HUDEP-2 (cell line): ENCODE measurements at regions not wholly inside any gene's neighbourhood (a gene's known extent, or its start where the extent isn't known, plus 50 kb on each side); places are given as distances from the start of the nearest gene placed in this dataset.

Experiments
- DNase-seq, 76 experiments: peaks; one replicate each; lab custom pipeline; 2025; ENCODE audit not compliant: unreplicated experiment in 76 of 76; lab: John Stamatoyannopoulos, UW

DNA sequence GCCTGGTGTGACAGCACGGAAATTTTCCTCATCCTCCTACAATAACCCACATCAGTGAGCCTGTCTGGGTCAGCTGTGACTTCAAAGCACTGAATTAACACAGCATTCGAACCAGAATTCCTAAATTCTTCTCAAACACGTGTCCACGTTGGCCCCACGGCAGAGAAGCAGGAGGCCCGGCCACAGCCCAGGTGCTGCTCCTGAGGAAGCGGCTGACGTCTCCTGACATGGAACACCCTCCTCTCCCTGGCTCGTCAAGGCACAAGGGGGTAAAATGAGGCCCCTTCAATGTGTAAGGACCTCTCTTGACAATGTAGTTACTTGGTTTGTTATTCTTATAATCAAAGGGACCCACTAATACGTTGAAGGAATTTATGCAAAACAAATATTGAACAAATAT lies 156.3 kb upstream of the GSC start:
- no peak for DNase-seq

DNA sequence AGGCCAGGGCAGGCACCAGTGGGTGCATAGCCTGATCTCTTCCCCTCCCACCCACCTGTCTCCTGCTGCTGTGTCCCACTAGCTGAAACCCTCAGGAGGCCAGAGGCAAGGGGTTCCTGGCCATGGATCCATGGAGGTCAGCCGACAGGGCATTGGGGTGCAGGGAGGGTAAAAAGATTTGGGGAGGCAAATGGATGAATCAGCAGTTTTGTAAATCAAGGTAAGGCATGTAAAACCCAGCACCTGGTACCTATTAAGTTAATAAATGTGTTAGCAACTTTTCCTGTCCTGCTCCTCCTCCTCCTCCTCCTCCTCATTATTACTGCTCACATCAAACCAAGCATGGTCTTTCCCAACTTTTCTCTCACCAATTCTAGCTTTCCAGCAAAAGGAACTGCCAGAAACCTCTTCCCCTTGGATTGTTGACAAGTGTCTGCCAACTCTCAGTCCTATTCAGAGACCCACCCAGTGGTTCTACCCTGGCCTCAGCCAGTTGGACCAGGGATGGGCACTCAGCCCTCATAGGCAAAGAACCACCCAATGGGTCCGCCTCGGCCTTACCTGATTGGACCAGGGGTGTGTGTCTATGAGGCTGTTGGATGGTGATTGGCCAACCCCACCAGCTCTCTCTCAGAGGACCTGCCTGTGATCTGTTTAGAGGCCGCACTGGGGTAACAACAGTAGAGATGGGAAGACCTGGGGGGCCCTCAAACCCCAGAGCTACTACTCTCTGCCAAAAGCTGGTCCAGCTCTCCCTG lies 155.7 kb upstream of the GSC start:
- no peak for DNase-seq

DNA sequence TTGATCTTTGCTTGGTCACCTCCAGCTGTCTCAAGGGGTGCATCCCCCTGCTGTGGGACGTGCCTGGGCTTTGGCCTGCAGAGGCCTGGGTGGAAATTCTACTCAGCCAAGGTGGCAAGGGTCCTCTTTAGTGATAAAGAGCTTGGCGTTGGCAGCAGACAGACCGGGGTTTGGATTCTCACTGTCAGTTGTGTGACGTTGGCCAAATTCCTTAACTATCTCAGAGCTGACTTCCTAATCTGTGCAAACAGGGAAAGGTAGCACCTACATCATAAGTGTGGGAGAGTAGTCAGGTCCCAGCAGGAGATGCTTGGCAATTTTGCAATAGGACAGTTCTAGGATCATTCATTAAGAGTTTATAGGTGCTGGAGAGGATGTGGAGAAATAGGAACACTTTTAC lies 154.3 kb upstream of the GSC start:
- DNase-seq = no peak

DNA sequence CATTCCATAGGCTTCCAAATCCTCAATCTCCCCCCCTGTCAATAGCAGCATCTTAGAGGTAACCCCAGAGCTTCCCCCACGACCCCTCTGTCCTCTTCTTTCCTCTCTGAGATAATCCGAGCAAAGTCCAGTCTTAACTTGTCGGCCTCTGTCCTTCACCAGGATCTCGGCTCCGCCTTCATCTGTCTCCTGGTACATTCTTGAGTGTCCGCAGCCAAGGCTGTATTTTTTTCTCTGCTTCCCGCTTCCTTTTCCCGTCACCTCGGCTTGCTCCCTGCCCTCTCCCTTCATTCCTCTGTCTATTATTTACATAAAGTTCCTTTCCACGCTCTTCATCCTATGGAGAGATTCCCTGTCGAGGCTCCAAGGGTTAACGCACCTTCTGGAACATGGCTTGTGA lies 153.9 kb upstream of the GSC start:
- DNase-seq = no peak

DNA sequence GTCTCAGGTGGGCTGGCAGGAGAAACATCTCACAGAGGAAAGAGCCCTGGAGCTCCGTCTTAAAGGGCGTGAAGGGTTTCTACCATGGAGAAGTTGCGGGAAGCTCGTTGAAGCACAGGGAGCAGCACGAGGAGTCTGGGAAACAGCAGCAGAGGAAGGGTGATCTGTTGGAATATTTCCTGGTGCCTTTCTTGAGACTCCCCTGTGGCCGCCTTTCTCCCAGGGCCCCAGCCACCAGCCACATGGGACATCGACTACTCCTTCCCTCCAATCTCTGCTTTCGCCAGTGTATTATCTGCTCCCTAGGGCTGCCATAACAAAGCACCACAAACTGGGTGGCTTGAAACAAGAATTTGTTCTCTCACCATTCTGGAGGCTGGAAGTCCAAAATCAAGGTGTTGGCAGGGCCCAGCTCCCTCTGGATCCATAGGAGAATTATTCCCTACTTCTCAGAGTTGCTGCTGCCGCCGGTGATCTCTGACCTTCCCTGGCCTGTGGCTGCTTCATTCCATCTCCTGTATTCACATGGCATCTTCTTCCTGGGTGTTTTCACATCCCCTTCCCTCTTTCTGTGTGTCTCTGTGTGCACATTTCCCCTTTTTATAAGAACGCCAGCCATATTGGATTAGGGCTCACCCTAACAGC lies 152.8 kb upstream of the GSC start:
- no peak for DNase-seq

DNA sequence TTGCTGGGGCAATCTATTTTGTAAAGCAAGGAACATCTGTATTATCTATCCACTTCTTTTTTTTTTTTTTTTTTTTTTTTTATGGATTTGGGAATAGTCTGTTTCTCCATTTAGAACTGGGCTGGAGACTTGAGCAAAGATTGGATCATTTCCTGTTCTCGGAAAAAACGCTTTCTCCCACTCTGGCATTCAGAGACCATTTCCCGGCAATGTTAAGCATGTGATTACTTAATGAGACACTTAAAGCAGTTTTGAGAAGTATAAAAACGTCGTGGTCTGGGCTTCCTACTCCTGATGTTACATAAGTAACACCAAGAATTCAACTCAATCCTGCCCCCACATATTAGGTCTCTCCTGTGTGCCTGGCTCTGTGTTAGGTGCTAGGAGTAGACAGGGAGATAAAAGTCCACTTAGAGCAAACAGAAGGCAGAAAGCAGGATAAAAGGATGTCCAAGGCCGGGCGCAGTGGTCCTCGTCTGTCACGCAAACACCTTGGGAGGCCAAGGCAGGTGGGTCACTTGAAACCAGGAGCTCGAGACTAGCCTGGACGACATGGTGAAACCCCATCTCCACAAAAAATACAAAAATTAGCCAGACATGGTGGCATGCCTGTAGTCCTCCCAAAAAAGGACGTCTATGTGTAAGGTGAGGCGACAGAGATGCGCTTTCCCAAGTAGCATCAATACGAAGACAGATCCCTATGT lies 152.1 kb upstream of the GSC start:
- DNase-seq = no peak

DNA sequence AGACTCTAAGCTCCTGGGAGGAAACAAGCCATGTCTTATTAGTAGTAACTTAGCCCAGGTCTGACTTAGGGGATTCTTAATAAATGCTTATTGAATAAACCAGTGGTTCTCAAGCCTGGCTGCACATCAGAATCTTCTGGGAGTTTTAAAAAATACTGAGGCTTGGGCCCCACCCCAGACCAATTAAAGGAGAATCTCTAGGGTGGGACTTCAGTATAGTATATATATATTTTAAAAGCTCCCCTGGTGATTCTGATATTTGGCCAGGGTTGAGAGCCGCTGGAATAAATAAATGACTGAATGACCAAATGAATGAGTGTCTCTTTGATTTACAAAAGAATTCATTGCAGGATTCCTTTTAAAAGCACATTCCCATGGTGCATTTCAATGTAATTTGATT lies 151.5 kb upstream of the GSC start:
- no peak for DNase-seq

DNA sequence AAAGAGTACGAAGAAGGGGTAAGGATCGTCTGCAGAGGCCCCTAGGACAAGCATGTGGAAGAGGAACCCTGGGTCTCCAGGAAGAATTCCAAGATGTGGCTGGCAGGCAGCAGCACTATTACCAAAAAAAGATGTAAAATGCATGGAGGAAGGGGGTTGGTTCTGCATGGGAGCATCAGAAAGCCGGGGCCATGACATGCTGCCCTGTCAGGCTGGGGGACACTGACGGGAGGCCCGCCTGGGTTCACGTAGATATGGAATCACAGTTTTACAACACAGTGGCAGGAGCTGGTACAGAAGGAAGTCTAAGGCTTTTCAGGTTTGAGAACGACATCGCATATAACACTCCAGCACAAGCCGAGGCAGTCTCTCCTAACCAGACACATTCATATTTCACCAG lies 150.0 kb upstream of the GSC start:
- no peak for DNase-seq

DNA sequence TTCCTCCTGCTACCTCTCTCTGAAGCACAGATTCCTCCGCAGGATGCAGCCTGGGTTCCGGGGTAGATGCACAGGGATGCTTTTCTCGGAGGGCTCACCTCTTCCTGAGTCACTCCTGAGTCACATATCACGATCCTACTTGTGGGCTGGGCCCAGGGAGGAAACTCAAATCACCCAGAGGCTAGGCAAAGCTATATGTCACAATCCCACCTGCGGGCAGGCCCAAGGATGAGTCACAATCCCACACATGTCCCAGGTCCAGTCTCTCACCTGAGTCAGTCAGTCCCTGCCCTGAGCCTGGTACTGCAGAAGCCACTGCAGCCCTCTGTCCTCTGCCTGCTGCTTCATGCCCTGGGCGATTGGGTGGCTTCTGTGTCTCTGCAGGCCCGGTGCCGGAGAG lies 149.0 kb upstream of the GSC start:
- DNase-seq = no peak

DNA sequence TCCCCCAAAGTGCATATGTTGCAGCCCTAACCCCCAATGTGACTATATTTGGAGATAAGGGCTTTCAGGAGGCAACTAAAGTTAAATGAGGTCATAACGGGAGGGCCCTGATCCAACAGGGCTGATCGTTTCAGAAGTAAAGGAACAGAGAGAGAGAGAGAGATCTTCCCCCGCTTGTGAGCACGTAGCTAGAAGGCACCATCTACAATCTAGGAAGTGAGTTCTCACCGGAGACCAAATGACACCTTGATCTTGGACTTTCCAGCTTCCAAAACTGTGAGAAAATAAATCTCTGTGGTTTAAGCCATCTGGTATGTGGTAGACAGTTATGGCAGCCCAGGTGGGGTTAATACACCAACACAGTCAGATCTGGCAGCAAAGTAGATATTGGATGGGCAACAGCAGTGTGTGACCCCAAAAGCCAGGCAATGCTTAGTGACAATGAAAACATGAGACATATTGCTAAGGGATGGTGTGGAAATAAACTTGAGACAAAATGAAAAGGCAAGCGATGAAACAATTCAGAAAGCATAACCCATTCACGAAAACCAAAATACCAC lies 147.2 kb upstream of the GSC start:
- DNase-seq = no peak

DNA sequence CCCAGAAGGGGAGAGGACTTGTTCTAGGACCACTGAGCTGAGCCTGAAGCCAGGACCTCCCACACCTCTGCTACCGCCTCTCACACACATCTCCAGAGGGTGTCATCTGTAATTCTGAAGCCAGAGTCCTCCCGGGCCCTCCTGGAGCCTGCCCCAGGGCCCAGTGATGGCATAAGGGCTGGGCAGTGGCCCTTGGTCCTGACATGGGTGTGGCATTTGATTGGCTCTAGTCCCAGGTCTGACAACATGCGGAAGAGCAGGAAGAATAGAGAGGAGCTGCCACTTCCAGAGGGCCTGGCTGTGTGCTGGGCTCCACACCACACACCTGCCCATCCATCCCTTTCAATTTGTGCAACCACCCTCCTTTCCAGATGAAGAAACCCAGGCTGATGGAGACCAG lies 144.3 kb upstream of the GSC start:
- DNase-seq = no peak

DNA sequence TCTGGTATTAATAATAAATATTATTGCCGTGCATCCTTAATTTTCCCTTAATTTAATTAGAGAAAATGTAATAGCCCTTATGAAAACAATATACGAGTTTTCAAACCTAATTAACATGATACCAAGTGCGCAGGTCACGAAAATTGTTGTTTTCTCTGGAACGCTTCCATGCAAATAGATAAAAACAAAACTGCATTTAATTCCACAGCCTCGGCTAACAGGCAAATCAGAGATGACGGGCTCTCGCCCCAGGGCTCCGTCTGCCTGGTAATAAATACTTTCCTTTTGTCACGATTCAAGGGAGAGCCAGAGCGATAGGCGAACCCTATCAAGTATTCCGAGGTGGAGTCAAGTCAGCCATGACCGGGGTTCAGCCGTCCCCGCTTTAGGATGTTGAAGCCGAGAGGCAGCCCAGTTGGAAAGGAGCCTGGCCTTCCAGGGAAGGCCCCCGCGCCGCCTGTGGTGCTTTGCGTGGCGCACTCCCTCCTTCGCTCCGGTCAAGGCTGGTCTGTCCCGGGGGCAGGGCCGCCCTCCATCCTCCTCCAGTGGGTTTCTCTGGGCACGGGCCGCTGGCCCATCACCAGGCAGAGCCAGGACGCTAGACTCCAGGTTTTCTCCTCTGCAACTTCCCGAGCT lies 137.8 kb upstream of the GSC start:
- DNase-seq = no peak

DNA sequence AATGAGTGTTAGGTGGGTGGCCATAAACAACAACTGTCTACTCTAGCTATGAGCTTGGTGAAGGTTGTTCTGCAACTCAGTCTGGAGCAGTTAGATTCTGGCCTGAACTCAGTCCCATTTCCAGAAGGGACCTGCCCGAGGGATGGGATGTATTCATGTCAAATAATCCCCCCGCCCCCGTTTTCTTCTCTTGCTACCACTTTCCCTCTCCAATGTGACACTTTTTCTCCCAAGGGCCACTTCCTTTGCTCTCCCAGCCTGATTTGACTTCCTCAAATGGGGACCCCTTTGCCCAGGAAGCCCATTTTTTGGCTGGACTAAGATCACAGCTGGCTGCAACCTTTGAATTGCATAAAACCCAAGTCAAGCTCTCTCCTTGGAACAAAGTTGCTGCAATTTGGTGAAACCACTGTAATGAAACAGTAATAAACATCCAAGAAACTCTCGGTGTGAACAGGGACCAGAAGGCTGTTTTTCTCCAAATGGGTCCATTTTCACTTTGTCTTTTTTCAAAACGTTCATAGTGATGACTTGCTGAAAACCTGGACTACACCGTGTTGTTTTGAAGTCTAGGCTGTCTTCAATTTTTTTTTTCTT lies 137.2 kb upstream of the GSC start:
- DNase-seq = no peak

DNA sequence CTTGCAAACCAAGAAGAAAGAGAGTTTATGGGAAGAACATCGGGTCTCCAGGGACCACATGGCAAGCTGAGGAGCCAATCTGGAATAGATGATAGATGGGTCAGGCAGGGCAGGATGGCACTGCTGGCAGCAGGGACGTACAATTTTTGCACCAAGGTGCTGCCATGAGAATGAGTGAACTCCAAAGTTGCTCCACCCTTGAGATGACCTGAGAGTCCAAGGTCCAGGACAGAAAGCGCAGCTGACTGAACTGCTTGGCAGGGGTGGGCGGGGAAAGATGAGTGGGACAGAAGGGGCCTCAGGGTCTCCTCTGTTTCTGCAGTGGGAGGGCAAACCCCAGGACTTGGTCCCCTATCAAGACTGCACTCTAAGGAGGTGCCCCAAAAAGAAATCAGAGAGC lies 136.7 kb upstream of the GSC start:
- no peak for DNase-seq

DNA sequence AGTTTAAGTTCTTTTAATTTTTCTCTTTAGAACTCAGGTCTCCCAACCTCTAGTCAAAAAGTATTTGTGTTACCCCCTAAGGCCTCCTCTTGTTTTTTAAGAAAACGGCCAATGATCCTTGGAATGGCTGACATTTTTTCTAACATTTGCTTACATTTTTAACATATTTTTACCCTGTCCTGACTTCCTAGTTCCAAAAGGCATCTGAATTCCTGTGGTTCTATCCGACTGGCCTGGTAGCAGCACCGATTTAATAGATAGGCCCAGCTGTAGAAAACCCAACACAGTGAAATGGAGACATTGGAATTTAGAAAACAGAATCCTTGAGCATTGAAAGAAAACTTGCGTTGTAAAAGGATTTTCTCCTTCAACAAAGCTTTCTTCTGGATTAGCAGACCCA lies 134.7 kb upstream of the GSC start:
- DNase-seq = no peak

DNA sequence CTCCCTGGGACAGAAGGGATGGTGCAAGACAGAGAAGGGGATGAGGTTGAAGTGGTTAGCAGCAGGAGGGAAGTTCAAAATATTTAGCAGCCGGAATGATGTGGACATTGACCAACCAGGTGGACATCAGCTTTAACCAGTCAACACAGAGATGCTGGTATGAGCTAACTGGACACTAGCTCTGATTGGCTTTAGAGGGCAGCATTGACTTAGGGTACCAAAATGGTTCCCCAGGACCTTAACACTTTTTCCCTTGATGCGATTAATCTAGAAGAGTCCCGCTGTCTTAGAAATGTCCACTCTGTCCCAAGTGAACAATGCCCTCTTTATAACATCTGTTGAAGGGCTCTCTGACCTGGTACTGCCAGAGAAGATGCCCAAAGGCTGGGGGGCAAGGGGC lies 134.0 kb upstream of the GSC start:
- DNase-seq = no peak

DNA sequence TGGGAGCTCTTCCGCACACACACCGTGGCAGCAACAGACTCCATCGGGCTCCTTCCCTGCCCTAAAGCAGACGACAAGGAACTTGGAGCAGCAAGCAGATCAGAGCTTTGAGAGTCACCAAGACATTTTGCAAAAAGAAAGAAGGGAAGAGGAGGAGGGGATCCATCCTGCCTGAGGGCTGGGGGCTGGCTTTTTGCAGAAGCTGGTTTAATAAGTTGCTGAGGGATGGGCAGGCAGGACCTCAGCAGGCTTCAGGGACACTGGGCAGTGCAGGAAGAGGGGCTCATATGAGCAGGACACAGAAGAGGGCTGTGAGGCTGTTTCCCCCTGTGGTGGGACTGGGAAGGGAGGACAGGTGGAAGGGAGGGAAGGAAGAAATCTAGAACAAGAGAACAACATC lies 133.4 kb upstream of the GSC start:
- no peak for DNase-seq

DNA sequence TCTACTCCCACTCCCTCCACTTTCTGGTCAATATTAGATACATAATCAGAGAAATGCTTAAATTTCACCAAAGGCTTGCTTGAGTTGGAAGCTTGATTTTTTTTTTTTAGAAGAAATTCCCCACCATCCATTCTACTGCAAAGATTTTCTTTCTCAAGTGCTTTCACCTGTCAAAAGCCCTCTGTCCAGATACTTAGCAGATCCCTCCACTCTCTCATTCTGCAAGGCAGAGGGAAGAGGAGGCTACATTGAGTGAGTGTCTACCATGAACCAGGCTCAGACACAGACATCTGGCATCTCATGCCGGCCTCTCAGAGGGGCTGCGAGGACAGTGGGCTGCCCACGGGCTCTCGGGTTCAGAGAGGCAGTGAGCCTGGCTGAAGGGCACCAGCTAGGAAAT lies 127.6 kb upstream of the GSC start:
- DNase-seq = no peak

DNA sequence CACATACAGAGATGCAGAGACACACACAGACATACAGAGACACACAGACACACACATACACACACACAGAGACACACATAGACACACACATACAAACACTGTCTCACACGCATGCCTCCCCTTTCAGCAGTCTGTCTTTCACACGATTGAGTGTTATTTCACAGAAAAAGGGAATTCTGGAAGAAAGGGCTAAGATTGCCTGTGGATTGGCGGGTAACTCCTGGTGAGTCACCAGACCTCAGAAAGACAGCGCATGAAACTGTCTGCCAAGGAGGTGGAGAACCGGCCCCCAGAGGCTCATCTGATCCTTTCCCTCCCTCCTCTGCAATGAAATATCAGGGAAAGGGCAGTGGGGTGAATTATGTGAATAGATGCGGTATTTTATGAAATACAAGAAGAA lies 127.2 kb upstream of the GSC start:
- no peak for DNase-seq

DNA sequence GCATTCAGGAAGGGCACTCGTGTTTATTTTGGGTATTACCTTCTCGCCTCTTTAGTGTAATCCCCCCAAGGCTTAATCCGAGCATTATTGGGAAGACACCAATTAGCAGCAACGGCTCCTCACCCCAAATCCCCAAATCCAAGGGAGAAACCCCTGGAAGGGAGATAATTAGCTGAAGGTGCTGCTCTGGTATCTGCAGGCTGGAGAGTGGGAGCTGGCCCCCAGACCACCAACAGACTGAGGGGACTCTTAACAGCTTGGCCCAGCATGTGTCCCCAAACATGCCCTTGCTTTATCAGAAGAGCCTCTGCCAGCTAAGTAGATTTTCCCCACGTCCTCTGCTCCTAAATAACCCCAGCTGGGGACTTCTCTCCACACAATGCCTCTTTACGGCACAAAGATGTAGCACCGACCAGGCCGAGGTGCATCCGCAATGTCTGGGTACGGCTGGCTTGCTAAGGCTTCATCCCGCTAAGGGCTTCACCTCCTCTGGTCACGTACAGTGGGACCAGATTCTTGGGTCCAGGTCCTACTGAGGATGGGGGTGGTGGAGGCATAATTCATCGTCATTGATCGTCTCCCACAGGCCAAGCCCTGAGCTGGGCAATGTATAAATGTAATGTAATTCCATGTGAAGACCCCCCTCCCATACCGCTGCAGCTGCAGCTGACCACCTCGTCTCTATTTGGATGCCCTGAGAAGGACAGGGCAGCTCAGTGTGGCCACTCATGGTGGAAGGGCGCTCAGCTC lies 123.7 kb upstream of the GSC start:
- DNase-seq = no peak
